ENCODE measurements at regions not wholly inside any gene's neighbourhood (a gene's known extent, or its start where the extent isn't known, plus 50 kb on each side); places are given as distances from the start of the nearest gene placed in this dataset.

GRCh38 chr9:79279356-79279755 is 292.4 kb upstream of the TLE4 start:
- TF ChIP-seq EP300 (IDR thresholded peaks at IDR 0.05) = no peak
- TF ChIP-seq CTCF (IDR thresholded peaks at IDR 0.05) = no peak
